ENCODE measurements at regions not wholly inside any gene's neighbourhood (a gene's known extent, or its start where the extent isn't known, plus 50 kb on each side); places are given as distances from the start of the nearest gene placed in this dataset.
"Not testable (repeated sequence)": the region's sequence is repeated elsewhere in the genome, so short reads cannot be mapped to it uniquely, and the experiment has no call there.

GRCh38 chr7:39808796-39809481 is 141.1 kb upstream of the CDK13 start:
- Mint-ChIP-seq H3K9me3 (no peaks in the 10 kb centered on the region), H3K4me1 (no peaks in the 10 kb centered on the region), H3K27me3 (ENCODE audit: low read depth in 3 of 3) (peaks cover 2 to 8% (median 8%) of the 10 kb centered on the region in 3 donors), H3K27ac (no peak overlapping the region), H3K4me3 (no peak overlapping the region), H3K36me3 (no peaks in the 10 kb centered on the region)
- no peak for DNase-seq

- H3K27me3 Mint-ChIP-seq (ENCODE audit: low read depth in 3 of 3): peaks cover 0 to 9% (median 9%) of the 10 kb centered on the region in 3 donors
- no peak overlapping the region for H3K27ac Mint-ChIP-seq
- H3K36me3 Mint-ChIP-seq: no peaks in the 10 kb centered on the region
- DNase-seq: no peak
- no peaks in the 10 kb centered on the region for H3K4me1 Mint-ChIP-seq
- H3K4me3 Mint-ChIP-seq: no peak overlapping the region
- H3K9me3 Mint-ChIP-seq: no peaks in the 10 kb centered on the region
These were observed 139.8 kb upstream of the CDK13 start for GRCh38 chr7:39810204-39810642.

GRCh38 chr7:39810710-39811109 is 139.3 kb upstream of the CDK13 start:
- H3K9me3 Mint-ChIP-seq: no peaks in the 10 kb centered on the region
- no peak for DNase-seq

GRCh38 chr7:39811161-39811614 is 138.9 kb upstream of the CDK13 start:
- Mint-ChIP-seq H3K36me3 (no peaks in the 10 kb centered on the region), H3K27me3 (ENCODE audit: low read depth in 3 of 3) (peaks cover 0 to 10% (median 10%) of the 10 kb centered on the region in 3 donors), H3K4me3 (no peak overlapping the region), H3K27ac (no peak overlapping the region), H3K9me3 (no peaks in the 10 kb centered on the region), H3K4me1 (no peaks in the 10 kb centered on the region)
- no peak for DNase-seq

More at GRCh38 chr7:39810710-39811109, 139.3 kb upstream of the CDK13 start:
- no peak overlapping the region for H3K27ac Mint-ChIP-seq
- no peaks in the 10 kb centered on the region for H3K4me1 Mint-ChIP-seq
- H3K36me3 Mint-ChIP-seq: no peaks in the 10 kb centered on the region
- no peak overlapping the region for H3K4me3 Mint-ChIP-seq
- peaks cover 0 to 10% (median 9%) of the 10 kb centered on the region in 3 donors for H3K27me3 Mint-ChIP-seq (ENCODE audit: low read depth in 3 of 3)

- Mint-ChIP-seq H3K4me3 (no peak overlapping the region), H3K27me3 (ENCODE audit: low read depth in 3 of 3) (peaks cover 1 to 13% (median 3%) of the 10 kb centered on the region in 3 donors), H3K9me3 (no peaks in the 10 kb centered on the region), H3K36me3 (no peaks in the 10 kb centered on the region), H3K27ac (no peak overlapping the region), H3K4me1 (no peaks in the 10 kb centered on the region)
- no peak for DNase-seq
These were observed 133.5 kb upstream of the CDK13 start for GRCh38 chr7:39816462-39817060.

- Mint-ChIP-seq H3K9me3 (no peaks in the 10 kb centered on the region), H3K36me3 (no peaks in the 10 kb centered on the region), H3K27ac (no peak overlapping the region), H3K4me3 (no peak overlapping the region), H3K4me1 (no peaks in the 10 kb centered on the region), H3K27me3 (ENCODE audit: low read depth in 3 of 3) (peaks cover 3 to 12% (median 5%) of the 10 kb centered on the region in 3 donors)
- no peak for DNase-seq
These were observed 130.5 kb upstream of the CDK13 start for GRCh38 chr7:39819514-39819913.

GRCh38 chr7:39824456-39825200 is 125.4 kb upstream of the CDK13 start:
- peaks cover 2 to 16% (median 6%) of the 10 kb centered on the region in 3 donors for H3K27me3 Mint-ChIP-seq (ENCODE audit: low read depth in 3 of 3)
- no peak overlapping the region for H3K27ac Mint-ChIP-seq
- no peak overlapping the region for H3K4me3 Mint-ChIP-seq

GRCh38 chr7:39825401-39825980 is 124.6 kb upstream of the CDK13 start:
- Mint-ChIP-seq H3K27ac (no peak overlapping the region), H3K4me3 (no peak overlapping the region), H3K36me3 (no peaks in the 10 kb centered on the region), H3K4me1 (no peaks in the 10 kb centered on the region), H3K27me3 (ENCODE audit: low read depth in 3 of 3) (peaks cover 2 to 16% (median 5%) of the 10 kb centered on the region in 3 donors), H3K9me3 (no peaks in the 10 kb centered on the region)
- no peak for DNase-seq

More at GRCh38 chr7:39824456-39825200, 125.4 kb upstream of the CDK13 start:
- Mint-ChIP-seq H3K9me3 (no peaks in the 10 kb centered on the region), H3K4me1 (no peaks in the 10 kb centered on the region), H3K36me3 (no peaks in the 10 kb centered on the region)
- no peak for DNase-seq

GRCh38 chr7:39826166-39826565 is 123.9 kb upstream of the CDK13 start:
- DNase-seq: no peak
- no peak overlapping the region for H3K27ac Mint-ChIP-seq
- no peaks in the 10 kb centered on the region for H3K9me3 Mint-ChIP-seq
- H3K27me3 Mint-ChIP-seq (ENCODE audit: low read depth in 3 of 3): peaks cover 2 to 13% (median 5%) of the 10 kb centered on the region in 3 donors
- no peak overlapping the region for H3K4me3 Mint-ChIP-seq
- no peaks in the 10 kb centered on the region for H3K4me1 Mint-ChIP-seq
- H3K36me3 Mint-ChIP-seq: no peaks in the 10 kb centered on the region

GRCh38 chr7:39827571-39827970 is 122.5 kb upstream of the CDK13 start:
- H3K4me3 Mint-ChIP-seq: no peak overlapping the region
- no peaks in the 10 kb centered on the region for H3K4me1 Mint-ChIP-seq
- DNase-seq: no peak
- no peaks in the 10 kb centered on the region for H3K9me3 Mint-ChIP-seq
- peaks cover 7 to 13% (median 9%) of the 10 kb centered on the region in 3 donors for H3K27me3 Mint-ChIP-seq (ENCODE audit: low read depth in 3 of 3)
- no peak overlapping the region for H3K27ac Mint-ChIP-seq
- no peaks in the 10 kb centered on the region for H3K36me3 Mint-ChIP-seq

GRCh38 chr7:39829028-39829427 is 121.0 kb upstream of the CDK13 start:
- Mint-ChIP-seq H3K4me1 (no peaks in the 10 kb centered on the region), H3K27me3 (ENCODE audit: low read depth in 3 of 3) (peaks cover 3 to 16% (median 9%) of the 10 kb centered on the region in 3 donors), H3K9me3 (no peaks in the 10 kb centered on the region), H3K27ac (no peak overlapping the region), H3K36me3 (no peaks in the 10 kb centered on the region), H3K4me3 (no peak overlapping the region)
- no peak for DNase-seq

- H3K27me3 Mint-ChIP-seq (ENCODE audit: low read depth in 3 of 3): peaks cover 5 to 28% (median 18%) of the 10 kb centered on the region in 3 donors
These were observed 117.5 kb upstream of the CDK13 start for GRCh38 chr7:39832519-39833085.

GRCh38 chr7:39833180-39833799 is 116.8 kb upstream of the CDK13 start:
- H3K27ac Mint-ChIP-seq, H3K36me3 Mint-ChIP-seq, H3K9me3 Mint-ChIP-seq, H3K4me1 Mint-ChIP-seq: not testable (repeated sequence)
- H3K4me3 Mint-ChIP-seq: peak overlapping the region; percentile 16 to 57 (median 50)
- DNase-seq: peak in 2 of 3 donors; percentile 5 to 15
- peaks cover 5 to 26% (median 18%) of the 10 kb centered on the region in 3 donors for H3K27me3 Mint-ChIP-seq (ENCODE audit: low read depth in 3 of 3)

More at GRCh38 chr7:39832519-39833085, 117.5 kb upstream of the CDK13 start:
- Mint-ChIP-seq H3K27ac (no peak overlapping the region), H3K4me1 (no peaks in the 10 kb centered on the region), H3K9me3 (no peaks in the 10 kb centered on the region), H3K4me3 (peak overlapping the region in 2 of 5 donors; percentile 36 to 44), H3K36me3 (no peaks in the 10 kb centered on the region)
- no peak for DNase-seq
